DOHH2 (cell line): ENCODE measurements at regions not wholly inside any gene's neighbourhood (a gene's known extent, or its start where the extent isn't known, plus 50 kb on each side); places are given as distances from the start of the nearest gene placed in this dataset.

ENCODE experiments used
- CTCF ChIP-seq: fragments of 200-600 bp; sonication (generic); IDR thresholded peaks from one replicate; pipeline ENCODE4 v1.5.1; 2014; ENCODE audit warnings: antibody characterized with exemption, mild to moderate bottlenecking, low read depth, low read length; ENCODE audit not compliant: poor library complexity, severe bottlenecking
- EZH2phosphoT487 ChIP-seq: fragments of 200-600 bp; sonication (generic); IDR thresholded peaks from 2 replicates; pipeline ENCODE4 v1.6.1; 2017; ENCODE audit warnings: borderline replicate concordance, mild to moderate bottlenecking, antibody characterized with exemption, low read length, moderate library complexity, mixed read lengths

- TF ChIP-seq CTCF, result no peak
- TF ChIP-seq EZH2phosphoT487, result no peak
These were observed 66.7 kb downstream of the SOX9 start for GRCh38 chr17:72187556-72187955.
